Sigmoid colon (tissue), 6 donors: ENCODE measurements at regions not wholly inside any gene's neighbourhood (a gene's known extent, or its start where the extent isn't known, plus 50 kb on each side); places are given as distances from the start of the nearest gene placed in this dataset.

Experiments used
- DNase-seq: peaks from one replicate; pipeline ENCODE4 v3.0.0-alpha.2; 2019
- H3K27ac ChIP-seq, 4 donors: fragments of 200-600 bp; sonication (generic); one replicate each; pipeline ENCODE4 v1.5.1; 2016 to 2019; ENCODE audit warnings: mild to moderate bottlenecking in 1 of 4
- H3K27me3 ChIP-seq, 3 donors: fragments of 200-600 bp; sonication (generic); one replicate each; pipeline ENCODE4 v1.5.1; 2019; ENCODE audit warnings: mild to moderate bottlenecking in 1 of 3
- H3K36me3 ChIP-seq, 4 donors: fragments of 200-600 bp; sonication (generic); one replicate each; pipeline ENCODE4 v1.5.1; 2016 to 2019
- H3K4me1 ChIP-seq, 4 donors: fragments of 200-600 bp; sonication (generic); one replicate each; pipeline ENCODE4 v1.5.1; 2017 to 2019
- H3K4me3 ChIP-seq, 4 donors: fragments of 200-600 bp; sonication (generic); one replicate each; pipeline ENCODE4 v1.5.1; 2017 to 2019; ENCODE audit warnings: mild to moderate bottlenecking in 2 of 4, moderate library complexity in 1 of 4
- H3K9me3 ChIP-seq, 4 donors: fragments of 200-600 bp in 3 of 4; sonication (generic) in 3 of 4; one replicate each; pipeline versions ENCODE4 v1.5.1 to v1.6.1; 2013 to 2019
- EP300 ChIP-seq, 4 donors: sonication (generic); formaldehyde crosslinking; IDR thresholded peaks; one replicate each; pipeline ENCODE4 v1.6.1; 2017; ENCODE audit warnings: antibody characterized with exemption in 4 of 4
- POLR2A ChIP-seq, 2 donors: fragments of 450-650 bp; IDR thresholded peaks; one replicate each; pipeline ENCODE4 v1.6.1; 2016; ENCODE audit warnings: antibody characterized with exemption in 2 of 2, mild to moderate bottlenecking in 2 of 2, moderate library complexity in 2 of 2
- POLR2AphosphoS5 ChIP-seq, 4 donors: sonication (generic); formaldehyde crosslinking; IDR thresholded peaks; one replicate each; pipeline ENCODE4 v1.6.1; 2017; ENCODE audit warnings: antibody characterized with exemption in 4 of 4
- WGBS, 2 donors: extraction: QIAGEN DNeasy Blood & Tissue Kit; methylation state at CpG; one replicate each; pipeline ENCODE4 v1.1.7; 2013; 5-methylcytosine and 5-hydroxymethylcytosine counted together
- intact Hi-C: fragments of 100-400 bp; cut with DNase I; formaldehyde crosslinking; loops from one replicate; pipeline ENCODE4 v1.15.1; 2023
- TF ChIP-seq, protein P1 (sequence below), 4 experiments: fragments of 450-650 bp in 3 of 4; fragments of 200-600 bp in 1 of 4; IDR thresholded peaks; one replicate each; pipeline ENCODE4 v1.5.1; 2016 to 2019; ENCODE audit warnings: antibody characterized with exemption in 4 of 4, mild to moderate bottlenecking in 3 of 4, moderate library complexity in 2 of 4
- donor health status: healthy with polysubstance abuse.
- donor health status: healthy.

DNA sequence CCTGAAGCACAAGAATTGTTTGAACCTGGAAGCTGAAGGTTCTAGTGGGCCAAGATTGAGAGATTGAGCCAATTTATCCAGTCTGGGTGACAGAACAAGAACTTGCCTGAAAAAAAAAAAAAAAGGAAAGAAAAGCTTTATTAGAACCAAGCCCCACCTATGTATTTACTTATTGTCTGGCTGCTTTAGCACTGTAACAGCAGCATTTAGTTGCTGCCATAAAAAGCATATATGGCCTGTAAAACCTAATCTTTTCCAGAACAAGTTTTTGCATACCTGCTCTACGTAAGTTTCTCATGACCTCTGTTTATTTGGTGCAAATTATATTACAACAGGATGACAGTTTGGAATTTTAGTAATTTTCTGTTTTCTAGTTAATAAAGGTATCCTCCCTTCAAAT is 1565.6 kb upstream of the LRRTM1 start:
- no peak for TF ChIP-seq POLR2AphosphoS5 (IDR thresholded peaks at IDR 0.05)
- TF ChIP-seq, protein P1, sequence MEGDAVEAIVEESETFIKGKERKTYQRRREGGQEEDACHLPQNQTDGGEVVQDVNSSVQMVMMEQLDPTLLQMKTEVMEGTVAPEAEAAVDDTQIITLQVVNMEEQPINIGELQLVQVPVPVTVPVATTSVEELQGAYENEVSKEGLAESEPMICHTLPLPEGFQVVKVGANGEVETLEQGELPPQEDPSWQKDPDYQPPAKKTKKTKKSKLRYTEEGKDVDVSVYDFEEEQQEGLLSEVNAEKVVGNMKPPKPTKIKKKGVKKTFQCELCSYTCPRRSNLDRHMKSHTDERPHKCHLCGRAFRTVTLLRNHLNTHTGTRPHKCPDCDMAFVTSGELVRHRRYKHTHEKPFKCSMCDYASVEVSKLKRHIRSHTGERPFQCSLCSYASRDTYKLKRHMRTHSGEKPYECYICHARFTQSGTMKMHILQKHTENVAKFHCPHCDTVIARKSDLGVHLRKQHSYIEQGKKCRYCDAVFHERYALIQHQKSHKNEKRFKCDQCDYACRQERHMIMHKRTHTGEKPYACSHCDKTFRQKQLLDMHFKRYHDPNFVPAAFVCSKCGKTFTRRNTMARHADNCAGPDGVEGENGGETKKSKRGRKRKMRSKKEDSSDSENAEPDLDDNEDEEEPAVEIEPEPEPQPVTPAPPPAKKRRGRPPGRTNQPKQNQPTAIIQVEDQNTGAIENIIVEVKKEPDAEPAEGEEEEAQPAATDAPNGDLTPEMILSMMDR (IDR thresholded peaks at IDR 0.05): no peak
- 22 to 74% methylated on average over 1 of the region's 1 CpG for WGBS, 2 donors
- no peak for DNase-seq
- H3K27ac ChIP-seq: no peak overlapping the region
- no peaks in the 10 kb centered on the region for H3K9me3 ChIP-seq
- H3K4me1 ChIP-seq: no peaks in the 10 kb centered on the region
- intact Hi-C loops: no loop called here
- no peaks in the 10 kb centered on the region for H3K36me3 ChIP-seq
- no peaks in the 10 kb centered on the region for H3K27me3 ChIP-seq
- no peak overlapping the region for H3K4me3 ChIP-seq

DNA sequence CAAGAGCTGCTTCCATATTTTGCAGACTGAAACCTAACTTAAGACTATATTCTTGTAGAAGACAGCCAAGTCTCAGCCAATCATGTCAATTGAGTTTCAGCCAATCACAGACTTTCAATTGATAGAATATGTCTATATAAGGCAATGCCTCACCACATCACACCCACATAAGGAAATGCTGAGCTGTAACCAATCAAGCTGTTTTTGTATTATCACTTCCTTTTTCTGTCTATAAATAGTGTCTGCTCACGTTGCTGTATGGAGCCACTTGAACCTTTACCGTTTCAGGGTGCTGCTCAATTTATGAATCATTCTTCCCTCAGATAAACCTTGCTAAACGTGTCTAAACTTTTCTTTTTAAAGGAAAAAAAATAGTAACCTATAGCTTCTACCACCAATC is 1554.4 kb upstream of the LRRTM1 start:
- intact Hi-C loops: no loop called here
- no peak overlapping the region for H3K4me3 ChIP-seq
- 29 to 41% methylated on average over 3 of the region's 3 CpGs for WGBS, 2 donors
- H3K27me3 ChIP-seq: no peaks in the 10 kb centered on the region
- H3K4me1 ChIP-seq: no peaks in the 10 kb centered on the region
- DNase-seq: no peak
- no peaks in the 10 kb centered on the region for H3K9me3 ChIP-seq
- H3K36me3 ChIP-seq: no peaks in the 10 kb centered on the region
- no peak overlapping the region for H3K27ac ChIP-seq
- no peak for TF ChIP-seq POLR2A (IDR thresholded peaks at IDR 0.05)
- no peak for TF ChIP-seq POLR2AphosphoS5 (IDR thresholded peaks at IDR 0.05)
- TF ChIP-seq, protein P1 (IDR thresholded peaks at IDR 0.05): no peak
- no peak for TF ChIP-seq EP300 (IDR thresholded peaks at IDR 0.05)

DNA sequence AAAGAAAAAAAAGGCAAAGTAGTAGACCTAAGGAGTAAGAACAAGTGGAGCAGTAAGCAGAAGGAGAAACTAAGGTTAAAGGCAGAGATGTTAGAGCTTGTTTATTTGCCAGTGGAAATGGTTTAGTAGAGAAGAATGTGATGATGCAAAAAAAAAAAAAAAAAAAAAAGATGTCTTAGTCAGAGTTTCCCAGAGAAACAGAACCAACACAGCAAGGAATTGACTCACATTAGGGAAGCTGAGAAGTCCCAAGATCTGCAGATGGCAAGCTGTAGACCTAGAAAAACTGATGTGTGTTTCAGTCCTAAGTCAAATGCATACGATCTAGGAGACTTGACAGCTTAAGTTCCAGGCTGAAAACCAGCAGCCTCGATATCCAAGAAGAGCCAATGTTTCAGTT is 1548.8 kb upstream of the LRRTM1 start:
- intact Hi-C loops: no loop called here
- 87 to 89% methylated on average over 2 of the region's 2 CpGs for WGBS, 2 donors
- H3K27ac ChIP-seq: no peak overlapping the region
- H3K9me3 ChIP-seq: no peaks in the 10 kb centered on the region
- H3K4me1 ChIP-seq: no peaks in the 10 kb centered on the region
- H3K36me3 ChIP-seq: no peaks in the 10 kb centered on the region
- no peak for DNase-seq
- TF ChIP-seq EP300 (IDR thresholded peaks at IDR 0.05) (no peak), POLR2AphosphoS5 (IDR thresholded peaks at IDR 0.05) (no peak), POLR2A (IDR thresholded peaks at IDR 0.05) (no peak)
- TF ChIP-seq, protein P1 (IDR thresholded peaks at IDR 0.05): no peak
- H3K4me3 ChIP-seq: no peak overlapping the region
- H3K27me3 ChIP-seq: no peaks in the 10 kb centered on the region

DNA sequence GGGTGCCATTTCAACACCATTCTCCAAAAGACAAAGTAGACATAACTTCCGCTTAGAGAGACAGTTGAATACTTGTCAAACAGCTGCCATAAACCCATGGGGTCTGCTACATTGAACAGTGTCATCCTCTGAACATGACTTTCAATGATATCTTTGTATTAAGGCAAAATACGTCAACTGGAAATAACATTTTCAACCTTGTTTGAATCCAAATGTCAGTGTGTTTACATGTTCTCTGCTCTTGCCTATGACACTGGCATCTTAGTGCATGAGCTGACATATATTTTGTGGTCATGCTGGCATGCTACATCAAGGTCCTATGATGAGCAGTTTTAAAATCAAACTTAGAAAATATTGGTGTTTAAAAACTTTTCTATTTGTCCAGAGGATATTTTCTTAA is 1548.1 kb upstream of the LRRTM1 start:
- H3K9me3 ChIP-seq: no peaks in the 10 kb centered on the region
- intact Hi-C loops: no loop called here
- no peaks in the 10 kb centered on the region for H3K36me3 ChIP-seq
- H3K4me3 ChIP-seq: no peak overlapping the region
- H3K4me1 ChIP-seq: no peaks in the 10 kb centered on the region
- WGBS, 2 donors: 89 to 90% methylated on average over 2 of the region's 2 CpGs
- no peak overlapping the region for H3K27ac ChIP-seq
- no peaks in the 10 kb centered on the region for H3K27me3 ChIP-seq
- no peak for DNase-seq
- TF ChIP-seq, protein P1 (IDR thresholded peaks at IDR 0.05): no peak
- TF ChIP-seq POLR2AphosphoS5 (IDR thresholded peaks at IDR 0.05) (no peak), POLR2A (IDR thresholded peaks at IDR 0.05) (no peak), EP300 (IDR thresholded peaks at IDR 0.05) (no peak)

DNA sequence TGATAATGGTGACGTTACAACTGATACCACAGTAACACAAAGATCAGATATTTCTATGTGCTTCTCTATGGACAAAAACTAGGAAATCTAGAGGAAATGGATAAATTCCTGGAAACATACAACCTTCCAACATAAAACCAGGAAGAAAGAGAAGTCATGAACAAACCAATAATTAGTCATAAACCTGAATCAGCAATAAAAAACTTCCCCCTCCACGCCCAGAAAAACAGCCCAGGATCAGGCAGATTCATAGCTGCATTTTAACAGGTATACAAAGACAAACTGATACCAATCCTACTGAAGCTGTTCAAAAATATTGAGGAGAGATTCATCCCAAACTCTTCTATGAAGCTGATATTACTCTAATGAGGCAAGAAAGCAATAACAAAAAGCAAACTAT is 1535.2 kb upstream of the LRRTM1 start:
- H3K36me3 ChIP-seq: no peaks in the 10 kb centered on the region
- DNase-seq: no peak
- H3K9me3 ChIP-seq: peaks cover 0 to 5% (median 0%) of the 10 kb centered on the region in 4 donors
- no peak overlapping the region for H3K4me3 ChIP-seq
- H3K27me3 ChIP-seq: no peaks in the 10 kb centered on the region
- H3K27ac ChIP-seq: no peak overlapping the region
- WGBS, 2 donors: 35 to 77% methylated on average over 2 of the region's 2 CpGs
- intact Hi-C loops: no loop called here
- H3K4me1 ChIP-seq: no peaks in the 10 kb centered on the region
- TF ChIP-seq, protein P1 (IDR thresholded peaks at IDR 0.05): no peak
- TF ChIP-seq EP300 (IDR thresholded peaks at IDR 0.05) (no peak), POLR2AphosphoS5 (IDR thresholded peaks at IDR 0.05) (no peak), POLR2A (IDR thresholded peaks at IDR 0.05) (no peak)
